GM18520 (cell line): ENCODE measurements at regions not wholly inside any gene's neighbourhood (a gene's known extent, or its start where the extent isn't known, plus 50 kb on each side); places are given as distances from the start of the nearest gene placed in this dataset.

Experiments
- ATAC-seq: cut with Tn5 transposase; IDR thresholded peaks from one replicate; pipeline ENCODE4 v1.9.1; 2021; ENCODE audit not compliant: unreplicated experiment

- no peak for ATAC-seq
These were observed 146.2 kb downstream of the CRYBB2 start for GRCh38 chr22:25365491-25366261.

- no peak for ATAC-seq
These were observed 147.0 kb downstream of the CRYBB2 start for GRCh38 chr22:25366408-25366807.

- no peak for ATAC-seq
These were observed 147.5 kb downstream of the CRYBB2 start for GRCh38 chr22:25366876-25367466.

GRCh38 chr22:25367756-25368155 is 148.3 kb downstream of the CRYBB2 start:
- ATAC-seq, result no peak

- no peak for ATAC-seq
These were observed 148.8 kb downstream of the CRYBB2 start for GRCh38 chr22:25368271-25368670.

GRCh38 chr22:25369041-25369440 is 149.6 kb downstream of the CRYBB2 start:
- ATAC-seq, result no peak

GRCh38 chr22:25370322-25370721 is 150.9 kb downstream of the CRYBB2 start:
- ATAC-seq, result no peak

GRCh38 chr22:25372000-25372595 is 152.7 kb downstream of the CRYBB2 start:
- ATAC-seq, result no peak

GRCh38 chr22:25373961-25374360 is 154.5 kb downstream of the CRYBB2 start:
- no peak for ATAC-seq

GRCh38 chr22:25374869-25375268 is 155.4 kb downstream of the CRYBB2 start:
- no peak for ATAC-seq

GRCh38 chr22:25375683-25376082 is 156.2 kb downstream of the CRYBB2 start:
- no peak for ATAC-seq

- no peak for ATAC-seq
These were observed 158.3 kb downstream of the CRYBB2 start for GRCh38 chr22:25377699-25378098.

GRCh38 chr22:25380122-25380747 is 160.8 kb downstream of the CRYBB2 start:
- ATAC-seq, result no peak

GRCh38 chr22:25382762-25383161 is 163.3 kb downstream of the CRYBB2 start:
- ATAC-seq, result no peak

GRCh38 chr22:25383278-25383820 is 163.9 kb downstream of the CRYBB2 start:
- no peak for ATAC-seq

GRCh38 chr22:25383892-25384291 is 164.5 kb downstream of the CRYBB2 start:
- no peak for ATAC-seq

GRCh38 chr22:25386538-25386884 is 167.1 kb downstream of the CRYBB2 start:
- no peak for ATAC-seq

GRCh38 chr22:25388415-25388814 is 169.0 kb downstream of the CRYBB2 start:
- ATAC-seq, result no peak

GRCh38 chr22:25388866-25389540 is 169.6 kb downstream of the CRYBB2 start:
- ATAC-seq, result no peak

GRCh38 chr22:25389541-25389919 is 170.1 kb downstream of the CRYBB2 start:
- no peak for ATAC-seq
